Activated CD8-positive, alpha-beta T cell treated with anti-CD3 and anti-CD28 coated beads for 36 hours (primary cell): ENCODE measurements at regions not wholly inside any gene's neighbourhood (a gene's known extent, or its start where the extent isn't known, plus 50 kb on each side); places are given as distances from the start of the nearest gene placed in this dataset.

ENCODE experiments used
- ATAC-seq: fragments of 200-7000 bp; cut with Tn5 transposase; one replicate; pipeline ENCODE4 v1.10.0; 2021; ENCODE audit warnings: mild to moderate bottlenecking, moderate library complexity
- CTCF ChIA-PET: fragments of 350-600 bp; sonication (Branson Sonifier 250); formaldehyde crosslinking; loops from one replicate; lab custom pipeline; 2021; ENCODE audit warnings: antibody characterized with exemption; lab: Charles Lee
- POLR2A ChIA-PET: fragments of 350-600 bp; sonication (Branson Sonifier 250); formaldehyde crosslinking; loops from one replicate; lab custom pipeline; 2021; ENCODE audit warnings: antibody characterized with exemption; lab: Charles Lee
- DNase-seq: peaks from one replicate; pipeline ENCODE4 v3.0.0-alpha.2; 2020
- H3K27ac Mint-ChIP-seq: one replicate; pipeline ENCODE4 v1.8.0; 2021; ENCODE audit warnings: mild to moderate bottlenecking, mixed read lengths
- H3K27me3 Mint-ChIP-seq: one replicate; pipeline ENCODE4 v1.8.0; 2021; ENCODE audit warnings: mixed read lengths
- H3K36me3 Mint-ChIP-seq: one replicate; pipeline ENCODE4 v1.8.0; 2021; ENCODE audit warnings: low read depth, mixed read lengths
- H3K4me1 Mint-ChIP-seq: one replicate; pipeline ENCODE4 v1.8.0; 2021; ENCODE audit warnings: low read depth, mixed read lengths
- H3K4me3 Mint-ChIP-seq: one replicate; pipeline ENCODE4 v1.8.0; 2021; ENCODE audit warnings: mild to moderate bottlenecking, moderate library complexity, mixed read lengths
- H3K9me3 Mint-ChIP-seq: one replicate; pipeline ENCODE4 v1.8.0; 2021; ENCODE audit warnings: mixed read lengths
- CTCF ChIP-seq: fragments of 200-600 bp; IDR thresholded peaks from one replicate; pipeline ENCODE4 v1.8.0; 2022; ENCODE audit warnings: antibody characterized with exemption, mild to moderate bottlenecking
- intact Hi-C: fragments of 100-400 bp; cut with micrococcal nuclease; formaldehyde crosslinking; loops from one replicate; pipeline ENCODE4 v1.10.0; 2022

- H3K4me1 Mint-ChIP-seq, result no peaks in the 10 kb centered on the region
- CTCF ChIA-PET, result interaction anchor here (0.7 kb wide), 1 partner anchor 19 kb away, joined by 3 read pairs; no protein-coding TSS in a partner anchor
Measured at GRCh38 chr5:35384658-35385057, 154.4 kb upstream of the PRLR start.

GRCh38 chr5:35383041-35383440, 152.8 kb upstream of the PRLR start:
- TF ChIP-seq CTCF, result no peak
- intact Hi-C loops, result no loop called here
- CTCF ChIA-PET, result no interaction called here
- Mint-ChIP-seq H3K36me3 (no peaks in the 10 kb centered on the region), H3K27ac (no peak overlapping the region), H3K27me3 (peaks cover 11% of the 10 kb centered on the region), H3K4me1 (no peaks in the 10 kb centered on the region), H3K9me3 (no peaks in the 10 kb centered on the region), H3K4me3 (no peak overlapping the region)
- POLR2A ChIA-PET, result no interaction called here
- ATAC-seq, result no peak
- no peak for DNase-seq

More at GRCh38 chr5:35384658-35385057, 154.4 kb upstream of the PRLR start:
- ATAC-seq (no peak), DNase-seq (no peak)
- H3K27me3 Mint-ChIP-seq, result peaks cover 11% of the 10 kb centered on the region
- POLR2A ChIA-PET, result no interaction called here
- H3K27ac Mint-ChIP-seq, result no peak overlapping the region
- no peaks in the 10 kb centered on the region for H3K9me3 Mint-ChIP-seq
- no peaks in the 10 kb centered on the region for H3K36me3 Mint-ChIP-seq
- intact Hi-C loops, result no loop called here
- TF ChIP-seq CTCF, result no peak
- H3K4me3 Mint-ChIP-seq, result no peak overlapping the region

DNA sequence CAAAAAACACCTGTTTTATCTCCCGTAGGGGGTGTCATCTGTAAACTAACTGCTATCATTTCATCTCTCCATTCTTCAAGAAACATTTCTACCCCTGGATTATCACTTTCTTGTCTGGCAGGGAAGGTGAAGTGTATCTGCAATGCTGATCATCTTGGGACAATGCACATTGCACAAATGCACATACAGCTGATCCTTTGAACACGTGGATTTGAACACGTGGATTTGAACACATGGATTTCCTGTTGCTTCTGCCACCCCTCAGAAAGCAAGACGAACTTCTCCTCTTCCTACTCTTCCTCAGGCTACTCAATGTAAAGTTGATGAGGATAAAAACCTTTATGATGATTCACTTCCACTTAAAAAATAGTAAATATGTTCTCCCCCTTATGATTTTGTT, 147.4 kb upstream of the PRLR start:
- ATAC-seq (no peak), DNase-seq (no peak)
- Mint-ChIP-seq H3K4me3 (no peak overlapping the region), H3K4me1 (no peaks in the 10 kb centered on the region), H3K27ac (no peak overlapping the region), H3K36me3 (no peaks in the 10 kb centered on the region), H3K27me3 (peaks cover 5% of the 10 kb centered on the region), H3K9me3 (no peaks in the 10 kb centered on the region)
- intact Hi-C loops, result no loop called here
- CTCF ChIA-PET, result interaction anchor here (1.2 kb wide), 1 partner anchor 52 kb away, joined by 3 read pairs; no protein-coding TSS in a partner anchor
- POLR2A ChIA-PET, result no interaction called here
- no peak for TF ChIP-seq CTCF

GRCh38 chr5:35374584-35374983, 144.3 kb upstream of the PRLR start:
- H3K27ac Mint-ChIP-seq, result no peak overlapping the region
- H3K36me3 Mint-ChIP-seq, result no peaks in the 10 kb centered on the region
- TF ChIP-seq CTCF, result no peak

DNA sequence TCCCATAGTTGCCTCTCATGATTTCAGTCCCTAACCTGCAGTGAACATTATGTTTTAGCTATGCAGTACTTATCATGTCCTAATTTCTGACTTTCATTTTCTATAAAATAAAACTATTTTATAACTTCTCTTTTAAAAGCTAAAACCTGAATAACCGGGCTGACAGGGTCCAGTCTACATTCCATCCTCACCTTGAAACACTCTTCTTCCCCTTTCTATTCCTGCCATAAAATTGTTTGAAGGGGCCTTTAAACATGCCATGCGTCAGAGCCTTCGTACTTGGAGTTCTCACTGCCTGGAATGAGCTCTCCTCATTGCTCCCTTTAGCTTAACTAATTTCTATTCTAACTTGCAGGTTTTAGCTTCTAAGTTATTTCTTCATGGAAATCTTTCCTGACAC, 143.0 kb upstream of the PRLR start:
- DNase-seq, result no peak
- ChIA-PET CTCF (no interaction called here), POLR2A (no interaction called here)
- intact Hi-C loops, result no loop called here
- no peaks in the 10 kb centered on the region for H3K4me1 Mint-ChIP-seq
- no peak for TF ChIP-seq CTCF
- no peaks in the 10 kb centered on the region for H3K9me3 Mint-ChIP-seq
- H3K36me3 Mint-ChIP-seq, result no peaks in the 10 kb centered on the region
- no peak overlapping the region for H3K27ac Mint-ChIP-seq
- no peak for ATAC-seq
- H3K4me3 Mint-ChIP-seq, result no peak overlapping the region
- H3K27me3 Mint-ChIP-seq, result peaks cover 5% of the 10 kb centered on the region

More at GRCh38 chr5:35374584-35374983, 144.3 kb upstream of the PRLR start:
- ChIA-PET CTCF (interaction anchor here (0.9 kb wide), 1 partner anchor 13 kb away, joined by 3 read pairs; no protein-coding TSS in a partner anchor), POLR2A (no interaction called here)
- Mint-ChIP-seq H3K9me3 (no peaks in the 10 kb centered on the region), H3K4me1 (no peaks in the 10 kb centered on the region), H3K4me3 (no peak overlapping the region), H3K27me3 (peaks cover 5% of the 10 kb centered on the region)
- intact Hi-C loops, result no loop called here
- no peak for DNase-seq
- no peak for ATAC-seq
